Epidermal melanocyte (primary cell): ENCODE measurements at regions not wholly inside any gene's neighbourhood (a gene's known extent, or its start where the extent isn't known, plus 50 kb on each side); places are given as distances from the start of the nearest gene placed in this dataset.
"Not testable (repeated sequence)": the region's sequence is repeated elsewhere in the genome, so short reads cannot be mapped to it uniquely, and the experiment has no call there.

Experiments used
- DNase-seq: peaks from one replicate; pipeline ENCODE4 v3.0.0; 2011; ENCODE audit warnings: low spot score; ENCODE audit not compliant: insufficient read length

- no peak for DNase-seq
Measured at GRCh38 chr14:85165094-85165493, 364.9 kb upstream of the FLRT2 start.

- no peak for DNase-seq
Measured at GRCh38 chr14:85169381-85169780, 360.6 kb upstream of the FLRT2 start.

GRCh38 chr14:85172290-85172689 lies 357.7 kb upstream of the FLRT2 start:
- no peak for DNase-seq

- DNase-seq: no peak
Measured at GRCh38 chr14:85172889-85173477, 357.0 kb upstream of the FLRT2 start.

- DNase-seq: no peak
Measured at GRCh38 chr14:85175556-85175955, 354.4 kb upstream of the FLRT2 start.

GRCh38 chr14:85178864-85179263 lies 351.1 kb upstream of the FLRT2 start:
- no peak for DNase-seq

GRCh38 chr14:85180876-85181275 lies 349.1 kb upstream of the FLRT2 start:
- no peak for DNase-seq

GRCh38 chr14:85182282-85182681 lies 347.7 kb upstream of the FLRT2 start:
- no peak for DNase-seq

- no peak for DNase-seq
Measured at GRCh38 chr14:85186082-85186481, 343.9 kb upstream of the FLRT2 start.

GRCh38 chr14:85187521-85187920 lies 342.4 kb upstream of the FLRT2 start:
- no peak for DNase-seq

GRCh38 chr14:85188836-85189235 lies 341.1 kb upstream of the FLRT2 start:
- no peak for DNase-seq

GRCh38 chr14:85189253-85189652 lies 340.7 kb upstream of the FLRT2 start:
- DNase-seq: not testable (repeated sequence)

GRCh38 chr14:85190251-85190650 lies 339.7 kb upstream of the FLRT2 start:
- DNase-seq: no peak

- no peak for DNase-seq
Measured at GRCh38 chr14:85191986-85192385, 338.0 kb upstream of the FLRT2 start.

- DNase-seq: no peak
Measured at GRCh38 chr14:85195872-85196477, 334.0 kb upstream of the FLRT2 start.

GRCh38 chr14:85198001-85198400 lies 331.9 kb upstream of the FLRT2 start:
- no peak for DNase-seq

GRCh38 chr14:85205875-85206274 lies 324.1 kb upstream of the FLRT2 start:
- no peak for DNase-seq

- no peak for DNase-seq
Measured at GRCh38 chr14:85214471-85214870, 315.5 kb upstream of the FLRT2 start.

GRCh38 chr14:85217412-85217811 lies 312.5 kb upstream of the FLRT2 start:
- no peak for DNase-seq

- DNase-seq: no peak
Measured at GRCh38 chr14:85218982-85219381, 311.0 kb upstream of the FLRT2 start.

GRCh38 chr14:85221832-85222231 lies 308.1 kb upstream of the FLRT2 start:
- DNase-seq: no peak

GRCh38 chr14:85222341-85222740 lies 307.6 kb upstream of the FLRT2 start:
- no peak for DNase-seq

GRCh38 chr14:85223667-85224066 lies 306.3 kb upstream of the FLRT2 start:
- no peak for DNase-seq

GRCh38 chr14:85224241-85224640 lies 305.7 kb upstream of the FLRT2 start:
- no peak for DNase-seq
